ENCODE measurements at regions not wholly inside any gene's neighbourhood (a gene's known extent, or its start where the extent isn't known, plus 50 kb on each side); places are given as distances from the start of the nearest gene placed in this dataset.

DNA sequence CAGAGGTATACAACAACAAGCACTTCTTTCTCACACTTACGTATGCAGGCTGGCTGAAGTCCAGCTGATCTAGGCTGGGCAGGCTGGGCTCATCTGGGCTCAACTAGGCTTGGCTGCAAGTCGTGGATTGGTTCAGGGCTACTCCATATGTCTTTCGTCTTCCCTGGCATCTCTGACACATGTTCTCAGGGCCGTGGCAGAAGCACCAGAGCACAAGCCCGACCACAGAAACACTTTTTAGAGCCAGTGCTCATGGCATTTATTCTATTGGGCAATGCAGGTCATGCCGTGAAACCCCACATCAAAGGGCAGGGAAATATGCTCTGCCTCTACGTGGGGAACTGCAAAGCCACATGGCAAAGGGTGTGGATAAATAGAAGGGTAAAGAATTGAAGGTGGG lies 93.8 kb downstream of the RIN2 start:
- H3K4me3 ChIP-seq (ENCODE audit: low read depth, low read length), result no peak overlapping the region
- no peaks in the 10 kb centered on the region for H3K4me1 ChIP-seq (ENCODE audit: control insufficient read depth, insufficient read depth, low read length)
- ChIA-PET POLR2A (no interaction called here), CTCF (no interaction called here)
- H3K27ac ChIP-seq (ENCODE audit: extremely low read depth, low read depth, low read length), result no peak overlapping the region
- TF ChIP-seq, protein P1, sequence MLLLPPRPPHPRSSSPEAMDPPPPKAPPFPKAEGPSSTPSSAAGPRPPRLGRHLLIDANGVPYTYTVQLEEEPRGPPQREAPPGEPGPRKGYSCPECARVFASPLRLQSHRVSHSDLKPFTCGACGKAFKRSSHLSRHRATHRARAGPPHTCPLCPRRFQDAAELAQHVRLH (tag by site-specific recombination; IDR thresholded peaks at IDR 0.05), result no peak
- TF ChIP-seq ZNF776 (tag by site-specific recombination; IDR thresholded peaks at IDR 0.05; ENCODE audit: borderline replicate concordance), result no peak
- TF ChIP-seq, protein P2, sequence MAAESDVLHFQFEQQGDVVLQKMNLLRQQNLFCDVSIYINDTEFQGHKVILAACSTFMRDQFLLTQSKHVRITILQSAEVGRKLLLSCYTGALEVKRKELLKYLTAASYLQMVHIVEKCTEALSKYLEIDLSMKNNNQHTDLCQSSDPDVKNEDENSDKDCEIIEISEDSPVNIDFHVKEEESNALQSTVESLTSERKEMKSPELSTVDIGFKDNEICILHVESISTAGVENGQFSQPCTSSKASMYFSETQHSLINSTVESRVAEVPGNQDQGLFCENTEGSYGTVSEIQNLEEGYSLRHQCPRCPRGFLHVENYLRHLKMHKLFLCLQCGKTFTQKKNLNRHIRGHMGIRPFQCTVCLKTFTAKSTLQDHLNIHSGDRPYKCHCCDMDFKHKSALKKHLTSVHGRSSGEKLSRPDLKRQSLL (tag by site-specific recombination; IDR thresholded peaks at IDR 0.05), result no peak
- no peak for TF ChIP-seq KLF9 (tag by site-specific recombination; IDR thresholded peaks at IDR 0.05; ENCODE audit: low read depth)
- TF ChIP-seq, protein P3, sequence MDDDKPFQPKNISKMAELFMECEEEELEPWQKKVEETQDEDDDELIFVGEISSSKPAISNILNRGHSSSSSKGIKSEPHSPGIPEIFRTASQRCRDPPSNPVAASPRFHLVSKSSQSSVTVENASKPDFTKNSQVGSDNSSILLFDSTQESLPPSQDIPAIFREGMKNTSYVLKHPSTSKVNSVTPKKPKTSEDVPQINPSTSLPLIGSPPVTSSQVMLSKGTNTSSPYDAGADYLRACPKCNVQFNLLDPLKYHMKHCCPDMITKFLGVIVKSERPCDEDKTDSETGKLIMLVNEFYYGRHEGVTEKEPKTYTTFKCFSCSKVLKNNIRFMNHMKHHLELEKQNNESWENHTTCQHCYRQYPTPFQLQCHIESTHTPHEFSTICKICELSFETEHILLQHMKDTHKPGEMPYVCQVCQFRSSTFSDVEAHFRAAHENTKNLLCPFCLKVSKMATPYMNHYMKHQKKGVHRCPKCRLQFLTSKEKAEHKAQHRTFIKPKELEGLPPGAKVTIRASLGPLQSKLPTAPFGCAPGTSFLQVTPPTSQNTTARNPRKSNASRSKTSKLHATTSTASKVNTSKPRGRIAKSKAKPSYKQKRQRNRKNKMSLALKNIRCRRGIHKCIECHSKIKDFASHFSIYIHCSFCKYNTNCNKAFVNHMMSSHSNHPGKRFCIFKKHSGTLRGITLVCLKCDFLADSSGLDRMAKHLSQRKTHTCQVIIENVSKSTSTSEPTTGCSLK (tag by site-specific recombination; IDR thresholded peaks at IDR 0.05), result no peak
- TF ChIP-seq, protein P4, sequence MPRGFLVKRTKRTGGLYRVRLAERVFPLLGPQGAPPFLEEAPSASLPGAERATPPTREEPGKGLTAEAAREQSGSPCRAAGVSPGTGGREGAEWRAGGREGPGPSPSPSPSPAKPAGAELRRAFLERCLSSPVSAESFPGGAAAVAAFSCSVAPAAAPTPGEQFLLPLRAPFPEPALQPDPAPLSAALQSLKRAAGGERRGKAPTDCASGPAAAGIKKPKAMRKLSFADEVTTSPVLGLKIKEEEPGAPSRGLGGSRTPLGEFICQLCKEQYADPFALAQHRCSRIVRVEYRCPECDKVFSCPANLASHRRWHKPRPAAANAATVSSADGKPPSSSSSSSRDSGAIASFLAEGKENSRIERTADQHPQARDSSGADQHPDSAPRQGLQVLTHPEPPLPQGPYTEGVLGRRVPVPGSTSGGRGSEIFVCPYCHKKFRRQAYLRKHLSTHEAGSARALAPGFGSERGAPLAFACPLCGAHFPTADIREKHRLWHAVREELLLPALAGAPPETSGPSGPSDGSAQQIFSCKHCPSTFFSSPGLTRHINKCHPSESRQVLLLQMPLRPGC (tag by site-specific recombination; IDR thresholded peaks at IDR 0.05), result no peak
- no peak for TF ChIP-seq ZSCAN30 (tag by site-specific recombination; IDR thresholded peaks at IDR 0.05)
- TF ChIP-seq, protein P5, sequence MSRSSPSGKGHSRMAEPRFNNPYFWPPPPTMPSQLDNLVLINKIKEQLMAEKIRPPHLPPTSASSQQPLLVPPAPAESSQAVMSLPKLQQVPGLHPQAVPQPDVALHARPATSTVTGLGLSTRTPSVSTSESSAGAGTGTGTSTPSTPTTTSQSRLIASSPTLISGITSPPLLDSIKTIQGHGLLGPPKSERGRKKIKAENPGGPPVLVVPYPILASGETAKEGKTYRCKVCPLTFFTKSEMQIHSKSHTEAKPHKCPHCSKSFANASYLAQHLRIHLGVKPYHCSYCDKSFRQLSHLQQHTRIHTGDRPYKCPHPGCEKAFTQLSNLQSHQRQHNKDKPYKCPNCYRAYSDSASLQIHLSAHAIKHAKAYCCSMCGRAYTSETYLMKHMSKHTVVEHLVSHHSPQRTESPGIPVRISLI (tag by site-specific recombination; IDR thresholded peaks at IDR 0.05), result no peak
- no peak for TF ChIP-seq ZNF843 (tag by site-specific recombination; IDR thresholded peaks at IDR 0.05)
- TF ChIP-seq KLF10 (tag by site-specific recombination; IDR thresholded peaks at IDR 0.05), result no peak
- TF ChIP-seq ZNF16 (tag by site-specific recombination; IDR thresholded peaks at IDR 0.05; ENCODE audit: low read depth), result no peak
- TF ChIP-seq, protein P6, sequence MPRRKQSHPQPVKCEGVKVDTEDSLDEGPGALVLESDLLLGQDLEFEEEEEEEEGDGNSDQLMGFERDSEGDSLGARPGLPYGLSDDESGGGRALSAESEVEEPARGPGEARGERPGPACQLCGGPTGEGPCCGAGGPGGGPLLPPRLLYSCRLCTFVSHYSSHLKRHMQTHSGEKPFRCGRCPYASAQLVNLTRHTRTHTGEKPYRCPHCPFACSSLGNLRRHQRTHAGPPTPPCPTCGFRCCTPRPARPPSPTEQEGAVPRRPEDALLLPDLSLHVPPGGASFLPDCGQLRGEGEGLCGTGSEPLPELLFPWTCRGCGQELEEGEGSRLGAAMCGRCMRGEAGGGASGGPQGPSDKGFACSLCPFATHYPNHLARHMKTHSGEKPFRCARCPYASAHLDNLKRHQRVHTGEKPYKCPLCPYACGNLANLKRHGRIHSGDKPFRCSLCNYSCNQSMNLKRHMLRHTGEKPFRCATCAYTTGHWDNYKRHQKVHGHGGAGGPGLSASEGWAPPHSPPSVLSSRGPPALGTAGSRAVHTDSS (tag by site-specific recombination; IDR thresholded peaks at IDR 0.05), result no peak
- H3K9me3 ChIP-seq (ENCODE audit: control insufficient read depth, insufficient read depth, low read depth, low read length), result no peaks in the 10 kb centered on the region
- H3K36me3 ChIP-seq (ENCODE audit: control insufficient read depth in 2 of 2, insufficient read depth in 1 of 2, low read length in 2 of 2), result no peaks in the 10 kb centered on the region

DNA sequence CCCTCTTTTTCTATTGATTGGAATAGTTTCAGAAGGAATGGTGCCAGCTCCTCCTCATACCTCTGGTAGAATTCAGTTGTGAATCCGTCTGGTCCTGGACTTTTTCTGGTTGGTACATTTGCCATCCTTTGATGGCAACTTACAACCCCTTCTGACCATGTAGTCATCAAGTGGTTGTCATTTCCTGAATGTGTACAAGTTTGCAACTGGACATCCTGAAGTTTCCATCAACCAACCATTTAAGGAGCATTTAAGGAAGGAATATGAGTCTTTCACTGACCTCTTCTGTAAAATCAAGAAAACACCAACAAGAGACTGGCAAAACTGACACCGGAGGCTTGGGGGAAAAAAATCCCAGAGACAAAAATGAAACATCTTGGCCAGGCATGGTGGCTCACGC lies 97.4 kb downstream of the RIN2 start:
- Histone ChIP-seq H3K4me3 (ENCODE audit: low read depth, low read length) (no peak overlapping the region), H3K36me3 (ENCODE audit: control insufficient read depth in 2 of 2, insufficient read depth in 1 of 2, low read length in 2 of 2) (no peaks in the 10 kb centered on the region), H3K27ac (ENCODE audit: extremely low read depth, low read depth, low read length) (no peak overlapping the region), H3K4me1 (ENCODE audit: control insufficient read depth, insufficient read depth, low read length) (no peaks in the 10 kb centered on the region), H3K9me3 (ENCODE audit: control insufficient read depth, insufficient read depth, low read depth, low read length) (no peaks in the 10 kb centered on the region)
- ChIA-PET CTCF (no interaction called here), POLR2A (no interaction called here)
- no peak for TF ChIP-seq KLF1 (tag by site-specific recombination; IDR thresholded peaks at IDR 0.05)

Data from HEK293 (cell line).